ENCODE measurements at regions not wholly inside any gene's neighbourhood (a gene's known extent, or its start where the extent isn't known, plus 50 kb on each side); places are given as distances from the start of the nearest gene placed in this dataset.
A peak's percentile ranks its signal among the peaks of the same experiment; 100 is the strongest.
"Not testable (repeated sequence)": the region's sequence is repeated elsewhere in the genome, so short reads cannot be mapped to it uniquely, and the experiment has no call there.

DNA sequence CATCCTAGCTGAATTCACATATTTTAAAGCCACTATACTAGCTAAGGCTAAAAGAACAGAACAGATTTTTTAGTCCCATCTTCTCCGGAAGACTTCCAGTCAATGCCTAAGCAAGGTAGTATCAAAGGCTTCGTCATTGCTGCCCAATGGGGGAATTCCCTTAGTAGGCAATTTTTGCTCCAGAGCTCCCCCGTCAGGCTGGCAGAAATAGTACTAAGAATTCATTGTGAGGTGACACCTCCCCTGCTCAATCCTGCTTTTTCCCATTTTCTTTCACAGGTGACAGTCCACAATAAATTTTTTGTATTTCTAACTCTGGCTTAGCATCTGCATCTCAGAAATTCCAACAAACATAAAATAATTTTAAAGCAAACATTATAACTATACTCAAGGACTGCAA, 52.8 kb upstream of the SRSF6 start:
- H3K27ac Mint-ChIP-seq (ENCODE audit: unreplicated experiment) = no peak overlapping the region
- peaks cover 3% of the 10 kb centered on the region for H3K27me3 Mint-ChIP-seq (ENCODE audit: unreplicated experiment)
- no peak for DNase-seq
- no peak overlapping the region for H3K4me3 Mint-ChIP-seq (ENCODE audit: unreplicated experiment)
- no peaks in the 10 kb centered on the region for H3K36me3 Mint-ChIP-seq (ENCODE audit: unreplicated experiment)
- H3K4me1 Mint-ChIP-seq (ENCODE audit: low read depth, unreplicated experiment) = no peaks in the 10 kb centered on the region
- peaks cover 2% of the 10 kb centered on the region for H3K9me3 Mint-ChIP-seq (ENCODE audit: unreplicated experiment)
- TF ChIP-seq, protein P1, sequence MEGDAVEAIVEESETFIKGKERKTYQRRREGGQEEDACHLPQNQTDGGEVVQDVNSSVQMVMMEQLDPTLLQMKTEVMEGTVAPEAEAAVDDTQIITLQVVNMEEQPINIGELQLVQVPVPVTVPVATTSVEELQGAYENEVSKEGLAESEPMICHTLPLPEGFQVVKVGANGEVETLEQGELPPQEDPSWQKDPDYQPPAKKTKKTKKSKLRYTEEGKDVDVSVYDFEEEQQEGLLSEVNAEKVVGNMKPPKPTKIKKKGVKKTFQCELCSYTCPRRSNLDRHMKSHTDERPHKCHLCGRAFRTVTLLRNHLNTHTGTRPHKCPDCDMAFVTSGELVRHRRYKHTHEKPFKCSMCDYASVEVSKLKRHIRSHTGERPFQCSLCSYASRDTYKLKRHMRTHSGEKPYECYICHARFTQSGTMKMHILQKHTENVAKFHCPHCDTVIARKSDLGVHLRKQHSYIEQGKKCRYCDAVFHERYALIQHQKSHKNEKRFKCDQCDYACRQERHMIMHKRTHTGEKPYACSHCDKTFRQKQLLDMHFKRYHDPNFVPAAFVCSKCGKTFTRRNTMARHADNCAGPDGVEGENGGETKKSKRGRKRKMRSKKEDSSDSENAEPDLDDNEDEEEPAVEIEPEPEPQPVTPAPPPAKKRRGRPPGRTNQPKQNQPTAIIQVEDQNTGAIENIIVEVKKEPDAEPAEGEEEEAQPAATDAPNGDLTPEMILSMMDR (IDR thresholded peaks at IDR 0.05; ENCODE audit: partially characterized antibody, unreplicated experiment) = peak; percentile 25

DNA sequence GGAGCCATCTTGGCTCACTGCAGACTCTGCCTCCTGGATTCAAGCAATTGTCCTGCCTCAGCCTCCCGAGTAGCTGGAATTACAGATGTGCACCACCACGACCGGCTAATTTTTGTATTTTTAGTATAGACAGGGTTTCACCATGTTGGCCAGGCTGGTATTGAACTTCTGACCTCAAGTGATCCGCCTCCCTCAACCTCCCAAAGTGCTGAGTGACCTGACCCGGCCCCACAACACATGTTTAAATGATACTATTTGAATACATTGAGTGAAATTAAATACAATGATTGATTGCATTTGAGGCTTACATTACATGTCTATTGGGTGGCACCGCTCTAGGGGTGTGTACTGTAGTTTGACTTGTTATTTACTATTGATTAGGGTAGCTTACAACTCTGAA, 56.8 kb upstream of the SRSF6 start:
- not testable (repeated sequence) for H3K4me1 Mint-ChIP-seq (ENCODE audit: low read depth, unreplicated experiment); H3K36me3 Mint-ChIP-seq (ENCODE audit: unreplicated experiment); H3K27ac Mint-ChIP-seq (ENCODE audit: unreplicated experiment); H3K27me3 Mint-ChIP-seq (ENCODE audit: unreplicated experiment); H3K4me3 Mint-ChIP-seq (ENCODE audit: unreplicated experiment); DNase-seq; H3K9me3 Mint-ChIP-seq (ENCODE audit: unreplicated experiment)

DNA sequence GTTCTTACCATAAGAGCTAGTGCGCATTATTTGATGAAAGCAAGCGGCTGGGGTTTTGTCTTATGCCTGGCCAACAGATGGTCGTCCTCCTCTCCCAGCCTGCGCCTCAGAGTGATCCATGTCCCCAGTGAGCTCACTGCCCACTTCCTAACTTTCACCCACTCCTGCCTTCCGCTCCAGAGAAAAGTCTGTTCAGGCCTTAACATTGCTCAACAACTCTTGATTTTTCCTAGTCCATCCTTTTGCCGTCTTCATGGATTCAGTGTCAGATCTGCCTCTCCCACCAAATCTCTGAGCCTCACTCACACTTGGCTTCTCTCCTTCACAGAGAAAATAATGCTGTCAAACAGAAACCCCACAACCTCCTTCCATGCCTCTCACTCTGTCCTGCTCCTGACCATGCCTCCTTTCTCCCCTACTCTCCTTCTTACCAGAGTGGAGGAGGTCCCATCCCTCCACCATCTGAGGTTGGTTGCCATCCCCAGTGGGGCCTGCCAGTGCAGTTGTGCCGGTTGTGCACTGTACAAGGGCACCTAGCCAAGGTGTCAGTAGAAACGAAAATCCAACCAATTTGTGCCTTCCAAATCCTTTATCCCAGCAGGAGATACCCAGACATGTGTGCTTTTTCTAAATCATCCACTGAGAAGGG, 58.9 kb upstream of the SRSF6 start:
- no peak for DNase-seq
- peaks cover 1% of the 10 kb centered on the region for H3K36me3 Mint-ChIP-seq (ENCODE audit: unreplicated experiment)
- TF ChIP-seq, protein P1 (IDR thresholded peaks at IDR 0.05; ENCODE audit: partially characterized antibody, unreplicated experiment) = no peak
- no peak overlapping the region for H3K4me3 Mint-ChIP-seq (ENCODE audit: unreplicated experiment)
- H3K9me3 Mint-ChIP-seq (ENCODE audit: unreplicated experiment) = peaks cover 2% of the 10 kb centered on the region
- H3K27me3 Mint-ChIP-seq (ENCODE audit: unreplicated experiment) = no peaks in the 10 kb centered on the region
- no peaks in the 10 kb centered on the region for H3K4me1 Mint-ChIP-seq (ENCODE audit: low read depth, unreplicated experiment)
- no peak overlapping the region for H3K27ac Mint-ChIP-seq (ENCODE audit: unreplicated experiment)

DNA sequence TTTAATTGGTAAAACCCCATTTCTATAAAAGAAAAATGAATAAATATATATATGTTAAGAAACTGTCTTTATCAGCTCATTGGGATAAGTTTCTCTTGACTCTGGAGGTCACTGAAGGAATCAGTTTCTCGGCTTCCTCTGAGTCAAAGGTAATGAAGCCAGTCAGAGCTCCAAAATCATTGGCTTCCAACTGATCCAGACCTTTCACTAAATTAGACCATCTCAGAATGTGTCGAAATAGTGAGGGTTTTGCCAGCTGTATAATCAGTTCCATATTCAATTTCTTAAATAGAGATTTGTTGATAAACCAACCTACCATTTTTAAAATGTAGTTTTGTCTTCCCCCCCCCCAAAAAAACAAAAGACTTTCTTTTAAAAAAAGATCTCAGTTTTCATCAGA, 60.5 kb upstream of the SRSF6 start:
- no peak overlapping the region for H3K27ac Mint-ChIP-seq (ENCODE audit: unreplicated experiment)
- no peaks in the 10 kb centered on the region for H3K27me3 Mint-ChIP-seq (ENCODE audit: unreplicated experiment)
- H3K4me1 Mint-ChIP-seq (ENCODE audit: low read depth, unreplicated experiment) = no peaks in the 10 kb centered on the region
- no peak for DNase-seq
- peaks cover 5% of the 10 kb centered on the region for H3K36me3 Mint-ChIP-seq (ENCODE audit: unreplicated experiment)
- peaks cover 2% of the 10 kb centered on the region for H3K9me3 Mint-ChIP-seq (ENCODE audit: unreplicated experiment)
- TF ChIP-seq, protein P1 (IDR thresholded peaks at IDR 0.05; ENCODE audit: partially characterized antibody, unreplicated experiment) = no peak
- no peak overlapping the region for H3K4me3 Mint-ChIP-seq (ENCODE audit: unreplicated experiment)

DNA sequence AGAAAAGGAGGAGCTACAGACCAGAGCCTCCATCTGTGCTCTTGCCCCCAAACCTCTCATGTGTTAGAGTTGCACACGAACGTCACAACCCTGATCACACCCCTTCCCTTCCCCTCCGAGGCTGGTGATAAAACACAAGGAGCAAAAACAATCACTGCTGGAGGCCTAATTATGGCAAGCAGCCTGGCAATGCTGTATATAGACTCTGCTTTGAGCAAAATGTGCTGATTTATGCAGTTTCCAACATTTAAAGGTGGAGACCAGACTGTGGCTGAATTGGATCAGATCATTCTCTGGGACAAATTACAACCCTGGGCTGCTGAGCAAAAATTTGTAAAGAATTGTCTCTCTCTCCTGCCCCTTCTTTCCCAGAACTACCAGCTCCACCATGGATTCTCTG, 64.6 kb upstream of the SRSF6 start:
- no peak overlapping the region for H3K4me3 Mint-ChIP-seq (ENCODE audit: unreplicated experiment)
- peaks cover 2% of the 10 kb centered on the region for H3K9me3 Mint-ChIP-seq (ENCODE audit: unreplicated experiment)
- no peak overlapping the region for H3K27ac Mint-ChIP-seq (ENCODE audit: unreplicated experiment)
- H3K27me3 Mint-ChIP-seq (ENCODE audit: unreplicated experiment) = no peaks in the 10 kb centered on the region
- H3K36me3 Mint-ChIP-seq (ENCODE audit: unreplicated experiment) = peaks cover 5% of the 10 kb centered on the region
- H3K4me1 Mint-ChIP-seq (ENCODE audit: low read depth, unreplicated experiment) = no peaks in the 10 kb centered on the region
- no peak for DNase-seq
- TF ChIP-seq, protein P1 (IDR thresholded peaks at IDR 0.05; ENCODE audit: partially characterized antibody, unreplicated experiment) = no peak

Data from glutamatergic neuron (in vitro differentiated cells).